GM23338 (cell line): ENCODE measurements at regions not wholly inside any gene's neighbourhood (a gene's known extent, or its start where the extent isn't known, plus 50 kb on each side); places are given as distances from the start of the nearest gene placed in this dataset.
A peak's percentile ranks its signal among the peaks of the same experiment; 100 is the strongest.

Experiments used
- ATAC-seq: fragments of 200-7000 bp; cut with Tn5 transposase; 3 replicates; pipeline ENCODE4 v1.9.1; 2020
- DNase-seq: peaks from one replicate; pipeline ENCODE4 v3.0.0-alpha.2; 2015; ENCODE audit warnings: low spot score
- H2AFZ ChIP-seq: fragments of 200-600 bp; sonication (generic); 2 replicates; pipeline ENCODE4 v1.8.0; 2016; ENCODE audit warnings: antibody characterized with exemption, mild to moderate bottlenecking, moderate library complexity
- H3F3A ChIP-seq: fragments of 200-600 bp; sonication (generic); replicated peaks from 2 replicates; pipeline ENCODE4 v1.8.0; 2017; ENCODE audit warnings: antibody characterized with exemption, mixed run types, low read depth
- H3K27ac ChIP-seq: fragments of 200-600 bp; sonication (generic); 2 replicates; pipeline ENCODE4 v1.6.1; 2016; ENCODE audit warnings: low read depth
- H3K27me3 ChIP-seq: fragments of 200-600 bp; sonication (generic); 2 replicates; pipeline ENCODE4 v1.8.0; 2016; ENCODE audit warnings: mild to moderate bottlenecking, mixed run types, moderate library complexity; ENCODE audit not compliant: insufficient read depth
- H3K36me3 ChIP-seq: fragments of 200-600 bp; sonication (generic); 2 replicates; pipeline ENCODE4 v1.8.0; 2016; ENCODE audit warnings: mild to moderate bottlenecking; ENCODE audit not compliant: insufficient read depth
- H3K4me1 ChIP-seq: fragments of 200-600 bp; sonication (generic); 2 replicates; pipeline ENCODE4 v1.8.0; 2016; ENCODE audit warnings: mild to moderate bottlenecking, moderate library complexity; ENCODE audit not compliant: insufficient read depth
- H3K4me2 ChIP-seq: fragments of 200-600 bp; sonication (generic); 2 replicates; pipeline ENCODE4 v1.7.1; 2017; ENCODE audit warnings: mixed run types
- H3K4me3 ChIP-seq: fragments of 200-600 bp; sonication (generic); 2 replicates; pipeline ENCODE4 v1.6.1; 2016; ENCODE audit warnings: mixed run types
- H3K79me2 ChIP-seq: fragments of 200-600 bp; sonication (generic); replicated peaks from 2 replicates; pipeline ENCODE4 v1.8.0; 2017; ENCODE audit warnings: mild to moderate bottlenecking; ENCODE audit not compliant: insufficient read depth
- H3K9me2 ChIP-seq: fragments of 200-600 bp; sonication (generic); 2 replicates; pipeline ENCODE4 v1.8.0; 2017; ENCODE audit not compliant: insufficient read depth
- H4K20me1 ChIP-seq: fragments of 200-600 bp; sonication (generic); replicated peaks from 2 replicates; pipeline ENCODE4 v1.8.0; 2017; ENCODE audit warnings: mild to moderate bottlenecking; ENCODE audit not compliant: insufficient read depth
- H3K27ac Mint-ChIP-seq: 2 replicates; pipeline ENCODE4 v1.8.0; 2020; ENCODE audit warnings: inconsistent platforms, mild to moderate bottlenecking, moderate library complexity, mixed read lengths
- H3K27me3 Mint-ChIP-seq: 3 replicates; pipeline ENCODE4 v1.8.0; 2022; ENCODE audit warnings: low read depth, mild to moderate bottlenecking, moderate library complexity, mixed read lengths, inconsistent platforms; ENCODE audit not compliant: insufficient read depth, poor library complexity
- H3K36me3 Mint-ChIP-seq: 3 replicates; pipeline ENCODE4 v1.8.0; 2021; ENCODE audit warnings: low read depth, mild to moderate bottlenecking, inconsistent platforms, moderate library complexity, mixed read lengths
- H3K4me1 Mint-ChIP-seq: 3 replicates; pipeline ENCODE4 v1.8.0; 2020; ENCODE audit warnings: mild to moderate bottlenecking, inconsistent platforms, mixed read lengths
- H3K4me3 Mint-ChIP-seq: 3 replicates; pipeline ENCODE4 v1.8.0; 2021; ENCODE audit warnings: moderate library complexity, mild to moderate bottlenecking, inconsistent platforms, mixed read lengths
- H3K9me3 Mint-ChIP-seq: 3 replicates; pipeline ENCODE4 v1.8.0; 2020; ENCODE audit warnings: moderate library complexity, mild to moderate bottlenecking, inconsistent platforms, mixed read lengths
- CTCF ChIP-seq, 2 experiments: fragments of 200-600 bp in 1 of 2; sonication (generic) in 1 of 2; conservative IDR thresholded peaks; 2 replicates each; pipeline versions ENCODE4 v1.5.1 to v1.6.1; 2016 to 2017; ENCODE audit warnings: antibody characterized with exemption in 2 of 2, low read depth in 2 of 2, mild to moderate bottlenecking in 2 of 2, moderate library complexity in 1 of 2
- ETS1 ChIP-seq: IDR thresholded peaks from 2 replicates; pipeline ENCODE4 v1.6.1; 2016; ENCODE audit warnings: antibody characterized with exemption
- EZH2 ChIP-seq: fragments of 200-600 bp; sonication (generic); IDR thresholded peaks from one replicate; pipeline ENCODE4 v1.8.0; 2017; ENCODE audit warnings: antibody characterized with exemption, mild to moderate bottlenecking, low read depth; ENCODE audit not compliant: unreplicated experiment
- EZH2phosphoT487 ChIP-seq: fragments of 200-600 bp; sonication (generic); IDR thresholded peaks from one replicate; pipeline ENCODE4 v1.8.1; 2018; ENCODE audit warnings: antibody characterized with exemption; ENCODE audit not compliant: unreplicated experiment
- JUNB ChIP-seq: IDR thresholded peaks from one replicate; pipeline ENCODE4 v1.6.1; 2016; ENCODE audit warnings: antibody characterized with exemption; ENCODE audit not compliant: unreplicated experiment
- NANOG ChIP-seq: IDR thresholded peaks from 2 replicates; pipeline ENCODE4 v1.6.1; 2016; ENCODE audit warnings: antibody characterized with exemption, borderline replicate concordance
- POLR2AphosphoS5 ChIP-seq: IDR thresholded peaks from 2 replicates; pipeline ENCODE4 v1.6.1; 2016; ENCODE audit warnings: antibody characterized with exemption, low read depth
- STAT1 ChIP-seq: IDR thresholded peaks from one replicate; pipeline ENCODE4 v1.6.1; 2016; ENCODE audit warnings: antibody characterized with exemption; ENCODE audit not compliant: unreplicated experiment
- ZNF114 ChIP-seq: fragments of 250-450 bp; sonication (Bioruptor Pico); IDR thresholded peaks from 2 replicates; pipeline ENCODE4 v1.5.0; 2020; ENCODE audit warnings: mild to moderate bottlenecking, moderate library complexity
- ZNF331 ChIP-seq: fragments of 250-450 bp; sonication (Bioruptor Pico); IDR thresholded peaks from 2 replicates; pipeline ENCODE4 v1.5.0; 2020; ENCODE audit warnings: low read depth, mild to moderate bottlenecking, moderate library complexity

- TF ChIP-seq ETS1, result no peak
- no peak for TF ChIP-seq CTCF (conservative IDR thresholded peaks at IDR 0.05; ENCODE audit: low read depth in 2 of 2)
- no peak for TF ChIP-seq ZNF114 (CRISPR knock-in tag)
- TF ChIP-seq STAT1, result no peak
- TF ChIP-seq EZH2phosphoT487, result no peak
- TF ChIP-seq EZH2, result no peak
- TF ChIP-seq ZNF331 (CRISPR knock-in tag), result no peak
- TF ChIP-seq JUNB, result no peak
Observed at GRCh38 chr1:60444680-60445079, 371.1 kb upstream of the C1orf87 start (continued).

- DNase-seq, result peak; percentile 4
- TF ChIP-seq ZNF114 (CRISPR knock-in tag) (no peak), ZNF331 (CRISPR knock-in tag) (no peak), STAT1 (no peak), CTCF (conservative IDR thresholded peaks at IDR 0.05; ENCODE audit: low read depth in 2 of 2) (no peak)
- no peak overlapping the region for H3K27ac ChIP-seq
Observed at GRCh38 chr1:60436186-60436585, 362.6 kb upstream of the C1orf87 start.

GRCh38 chr1:60431593-60431992 is 358.0 kb upstream of the C1orf87 start:
- Mint-ChIP-seq H3K9me3 (peaks cover 25% of the 10 kb centered on the region), H3K27ac (no peak overlapping the region), H3K27me3 (no peaks in the 10 kb centered on the region), H3K36me3 (peaks cover 20% of the 10 kb centered on the region), H3K4me3 (no peak overlapping the region), H3K4me1 (peaks cover 8% of the 10 kb centered on the region; the same call in 1 of the 3 replicates)
- peaks cover 8% of the 10 kb centered on the region for H3K9me2 ChIP-seq
- H3K79me2 ChIP-seq, result no peaks in the 10 kb centered on the region
- DNase-seq (no peak), ATAC-seq (no peak)
- no peak overlapping the region for H3K4me3 ChIP-seq
- H3K27ac ChIP-seq, result no peak overlapping the region
- H3K27me3 ChIP-seq, result no peaks in the 10 kb centered on the region
- no peaks in the 10 kb centered on the region for H3F3A ChIP-seq
- no peaks in the 10 kb centered on the region for H3K4me1 ChIP-seq
- H3K4me2 ChIP-seq, result no peak overlapping the region
- H3K36me3 ChIP-seq, result no peaks in the 10 kb centered on the region
- no peaks in the 10 kb centered on the region for H4K20me1 ChIP-seq
- H2AFZ ChIP-seq, result no peak overlapping the region
- TF ChIP-seq EZH2, result no peak
- TF ChIP-seq CTCF (conservative IDR thresholded peaks at IDR 0.05; ENCODE audit: low read depth in 2 of 2), result no peak
- no peak for TF ChIP-seq POLR2AphosphoS5
- TF ChIP-seq STAT1, result no peak
- TF ChIP-seq ZNF114 (CRISPR knock-in tag), result no peak
- TF ChIP-seq NANOG, result no peak
- TF ChIP-seq ZNF331 (CRISPR knock-in tag), result no peak

More at GRCh38 chr1:60436186-60436585, 362.6 kb upstream of the C1orf87 start:
- no peaks in the 10 kb centered on the region for H3K27me3 ChIP-seq
- Mint-ChIP-seq H3K4me3 (no peak overlapping the region), H3K27me3 (no peaks in the 10 kb centered on the region), H3K9me3 (peaks cover 25% of the 10 kb centered on the region), H3K36me3 (peaks cover 20% of the 10 kb centered on the region), H3K27ac (no peak overlapping the region), H3K4me1 (peaks cover 9% of the 10 kb centered on the region; the same call in 1 of the 3 replicates)
- no peak overlapping the region for H2AFZ ChIP-seq
- H3F3A ChIP-seq, result no peaks in the 10 kb centered on the region
- no peak overlapping the region for H3K4me3 ChIP-seq
- H4K20me1 ChIP-seq, result no peaks in the 10 kb centered on the region
- H3K4me2 ChIP-seq, result no peak overlapping the region
- no peak; the same call in 2 of the 3 replicates for ATAC-seq
- H3K9me2 ChIP-seq, result peaks cover 10% of the 10 kb centered on the region
- no peaks in the 10 kb centered on the region for H3K79me2 ChIP-seq
- no peaks in the 10 kb centered on the region for H3K4me1 ChIP-seq
- no peaks in the 10 kb centered on the region for H3K36me3 ChIP-seq
